ENCODE measurements at regions not wholly inside any gene's neighbourhood (a gene's known extent, or its start where the extent isn't known, plus 50 kb on each side); places are given as distances from the start of the nearest gene placed in this dataset.

GRCh38 chr18:2351126-2351850 lies 220.0 kb downstream of the METTL4 start:
- H3K27me3 ChIP-seq (ENCODE audit: insufficient read depth in 3 of 3, low read length in 2 of 3), result no peaks in the 10 kb centered on the region
- ATAC-seq, result no peak
- no peaks in the 10 kb centered on the region for H3K36me3 ChIP-seq (ENCODE audit: insufficient read depth in 1 of 2, low read depth in 1 of 2)
- H3K27ac ChIP-seq, result no peak overlapping the region
- no peaks in the 10 kb centered on the region for H3K9me3 ChIP-seq
- no peak for DNase-seq
- 91 to 92% (median 91%) methylated on average over 31 of the region's 31 CpGs for WGBS, 3 donors
- TF ChIP-seq CTCF (IDR thresholded peaks at IDR 0.05), result no peak
- intact Hi-C loops (cut with DNase I), result no loop called here
- no peak overlapping the region for H3K4me3 ChIP-seq
- H3K4me1 ChIP-seq, result no peaks in the 10 kb centered on the region

GRCh38 chr18:2354292-2354691 lies 217.0 kb downstream of the METTL4 start:
- no peaks in the 10 kb centered on the region for H3K36me3 ChIP-seq (ENCODE audit: insufficient read depth in 1 of 2, low read depth in 1 of 2)
- H3K4me1 ChIP-seq, result no peaks in the 10 kb centered on the region
- intact Hi-C loops (cut with DNase I), result no loop called here
- H3K9me3 ChIP-seq, result no peaks in the 10 kb centered on the region
- no peak for TF ChIP-seq CTCF (IDR thresholded peaks at IDR 0.05)
- ATAC-seq (no peak), DNase-seq (no peak)
- WGBS, 3 donors, result 84 to 89% (median 88%) methylated on average over 5 of the region's 5 CpGs
- no peak overlapping the region for H3K27ac ChIP-seq
- no peak overlapping the region for H3K4me3 ChIP-seq
- H3K27me3 ChIP-seq (ENCODE audit: insufficient read depth in 3 of 3, low read length in 2 of 3), result no peaks in the 10 kb centered on the region

GRCh38 chr18:2356906-2357305 lies 214.4 kb downstream of the METTL4 start:
- no peak overlapping the region for H3K4me3 ChIP-seq
- H3K27ac ChIP-seq, result no peak overlapping the region
- 84 to 90% (median 86%) methylated on average over 5 of the region's 5 CpGs for WGBS, 3 donors
- no peak for DNase-seq
- no peaks in the 10 kb centered on the region for H3K4me1 ChIP-seq
- intact Hi-C loops (cut with DNase I), result no loop called here
- no peak for ATAC-seq
- no peaks in the 10 kb centered on the region for H3K27me3 ChIP-seq (ENCODE audit: insufficient read depth in 3 of 3, low read length in 2 of 3)
- TF ChIP-seq CTCF (IDR thresholded peaks at IDR 0.05), result no peak
- no peaks in the 10 kb centered on the region for H3K9me3 ChIP-seq
- no peaks in the 10 kb centered on the region for H3K36me3 ChIP-seq (ENCODE audit: insufficient read depth in 1 of 2, low read depth in 1 of 2)

- H3K9me3 ChIP-seq, result no peaks in the 10 kb centered on the region
- DNase-seq (no peak), ATAC-seq (no peak)
- H3K27me3 ChIP-seq (ENCODE audit: insufficient read depth in 3 of 3, low read length in 2 of 3), result no peaks in the 10 kb centered on the region
- TF ChIP-seq CTCF (IDR thresholded peaks at IDR 0.05), result no peak
- no peaks in the 10 kb centered on the region for H3K36me3 ChIP-seq (ENCODE audit: insufficient read depth in 1 of 2, low read depth in 1 of 2)
- H3K4me3 ChIP-seq, result no peak overlapping the region
- intact Hi-C loops (cut with DNase I), result no loop called here
- 62 to 68% (median 65%) methylated on average over 1 of the region's 1 CpG for WGBS, 3 donors
- no peaks in the 10 kb centered on the region for H3K4me1 ChIP-seq
- no peak overlapping the region for H3K27ac ChIP-seq
These were observed 210.4 kb downstream of the METTL4 start for GRCh38 chr18:2360861-2361260.

GRCh38 chr18:2368102-2368501 lies 203.2 kb downstream of the METTL4 start:
- 65 to 69% (median 66%) methylated on average over 3 of the region's 3 CpGs for WGBS, 3 donors
- Histone ChIP-seq H3K27ac (no peak overlapping the region), H3K36me3 (ENCODE audit: insufficient read depth in 1 of 2, low read depth in 1 of 2) (no peaks in the 10 kb centered on the region), H3K9me3 (no peaks in the 10 kb centered on the region), H3K4me1 (no peaks in the 10 kb centered on the region), H3K4me3 (no peak overlapping the region), H3K27me3 (ENCODE audit: insufficient read depth in 3 of 3, low read length in 2 of 3) (no peaks in the 10 kb centered on the region)
- no peak for DNase-seq
- intact Hi-C loops (cut with DNase I), result no loop called here
- no peak for TF ChIP-seq CTCF (IDR thresholded peaks at IDR 0.05)
- ATAC-seq, result no peak
